ENCODE measurements at regions not wholly inside any gene's neighbourhood (a gene's known extent, or its start where the extent isn't known, plus 50 kb on each side); places are given as distances from the start of the nearest gene placed in this dataset.
"Not testable (repeated sequence)": the region's sequence is repeated elsewhere in the genome, so short reads cannot be mapped to it uniquely, and the experiment has no call there.

GRCh38 chr15:20142410-20142809, 399.2 kb downstream of the GOLGA6L6 start:
- not testable (repeated sequence) for TF ChIP-seq RNF2 (IDR thresholded peaks at IDR 0.05; ENCODE audit: borderline replicate concordance, low read depth, low read length, missing control alignments, poor library complexity, severe bottlenecking); ASH2L (IDR thresholded peaks at IDR 0.05; ENCODE audit: low read length); YY1 (IDR thresholded peaks at IDR 0.05; ENCODE audit: low read depth, low read length)
- TF ChIP-seq, protein P1, sequence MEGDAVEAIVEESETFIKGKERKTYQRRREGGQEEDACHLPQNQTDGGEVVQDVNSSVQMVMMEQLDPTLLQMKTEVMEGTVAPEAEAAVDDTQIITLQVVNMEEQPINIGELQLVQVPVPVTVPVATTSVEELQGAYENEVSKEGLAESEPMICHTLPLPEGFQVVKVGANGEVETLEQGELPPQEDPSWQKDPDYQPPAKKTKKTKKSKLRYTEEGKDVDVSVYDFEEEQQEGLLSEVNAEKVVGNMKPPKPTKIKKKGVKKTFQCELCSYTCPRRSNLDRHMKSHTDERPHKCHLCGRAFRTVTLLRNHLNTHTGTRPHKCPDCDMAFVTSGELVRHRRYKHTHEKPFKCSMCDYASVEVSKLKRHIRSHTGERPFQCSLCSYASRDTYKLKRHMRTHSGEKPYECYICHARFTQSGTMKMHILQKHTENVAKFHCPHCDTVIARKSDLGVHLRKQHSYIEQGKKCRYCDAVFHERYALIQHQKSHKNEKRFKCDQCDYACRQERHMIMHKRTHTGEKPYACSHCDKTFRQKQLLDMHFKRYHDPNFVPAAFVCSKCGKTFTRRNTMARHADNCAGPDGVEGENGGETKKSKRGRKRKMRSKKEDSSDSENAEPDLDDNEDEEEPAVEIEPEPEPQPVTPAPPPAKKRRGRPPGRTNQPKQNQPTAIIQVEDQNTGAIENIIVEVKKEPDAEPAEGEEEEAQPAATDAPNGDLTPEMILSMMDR (IDR thresholded peaks at IDR 0.05; ENCODE audit: control extremely low read depth in 1 of 3, insufficient read depth in 1 of 3, low read depth in 1 of 3, low read length in 3 of 3), result not testable (repeated sequence)
